ENCODE measurements at regions not wholly inside any gene's neighbourhood (a gene's known extent, or its start where the extent isn't known, plus 50 kb on each side); places are given as distances from the start of the nearest gene placed in this dataset.

DNA sequence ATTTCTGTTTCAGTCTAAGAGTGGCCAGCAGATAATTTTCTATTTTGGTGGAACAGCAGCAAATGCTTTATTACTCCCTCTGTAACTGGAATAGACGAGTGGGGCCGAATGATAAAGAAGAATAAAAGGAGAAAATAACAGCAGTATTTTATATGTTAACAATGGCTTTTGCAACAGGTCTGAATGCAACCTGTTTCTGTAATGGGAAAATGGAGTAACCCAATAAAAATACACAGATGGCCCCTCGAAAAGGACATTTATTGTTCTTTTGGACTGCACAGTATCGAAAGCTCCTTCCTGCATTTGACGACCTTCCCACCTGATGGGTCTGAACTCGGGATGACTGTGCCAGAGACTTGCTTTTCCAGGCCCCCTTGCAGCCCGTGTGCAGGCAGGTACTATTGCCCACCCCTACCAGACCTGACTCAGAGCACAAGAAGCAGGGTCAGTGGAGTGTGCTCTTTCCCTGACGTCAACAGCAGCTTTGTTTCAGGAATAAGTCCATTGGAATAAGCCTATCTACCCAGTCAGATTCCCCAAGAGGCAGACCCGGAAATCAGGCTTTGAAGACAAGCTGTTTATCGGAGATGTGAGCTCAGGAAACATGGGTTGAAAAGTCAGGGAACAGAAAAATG, 306.5 kb upstream of the NEBL start:
- DNase-seq (ENCODE audit: low spot score) = no peak

DNA sequence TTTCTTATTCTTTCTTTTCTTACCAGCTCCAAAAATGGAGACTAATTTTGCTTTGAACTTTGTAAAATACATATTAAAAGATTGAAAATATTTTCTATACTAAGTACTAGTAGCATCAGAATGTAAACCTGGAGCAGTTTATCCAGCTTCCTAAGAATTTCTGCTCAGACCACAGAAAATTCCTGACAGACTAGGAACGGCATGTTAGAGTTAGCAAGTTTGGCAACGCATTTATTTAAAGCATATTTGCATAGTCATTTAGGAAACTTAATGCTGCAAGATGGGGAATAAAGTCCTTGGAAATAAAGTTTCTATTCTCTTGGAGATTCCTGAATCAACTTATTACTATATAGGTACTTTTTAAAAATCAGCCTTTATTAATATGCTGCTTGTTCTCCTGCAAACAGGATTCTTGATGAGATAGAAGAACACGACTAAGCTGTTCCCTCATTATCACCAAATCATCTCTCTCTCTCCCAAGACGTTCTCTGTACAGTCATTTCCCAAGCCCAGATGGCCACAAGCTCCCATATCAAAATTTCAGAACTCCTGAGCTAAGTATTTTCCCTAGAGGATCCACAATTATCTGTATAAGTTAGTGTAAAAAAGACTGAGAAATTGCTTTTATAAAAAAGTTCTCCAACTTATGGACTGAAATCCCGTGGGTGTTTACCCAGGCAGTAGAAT, 305.8 kb upstream of the NEBL start:
- no peak for DNase-seq (ENCODE audit: low spot score)

DNA sequence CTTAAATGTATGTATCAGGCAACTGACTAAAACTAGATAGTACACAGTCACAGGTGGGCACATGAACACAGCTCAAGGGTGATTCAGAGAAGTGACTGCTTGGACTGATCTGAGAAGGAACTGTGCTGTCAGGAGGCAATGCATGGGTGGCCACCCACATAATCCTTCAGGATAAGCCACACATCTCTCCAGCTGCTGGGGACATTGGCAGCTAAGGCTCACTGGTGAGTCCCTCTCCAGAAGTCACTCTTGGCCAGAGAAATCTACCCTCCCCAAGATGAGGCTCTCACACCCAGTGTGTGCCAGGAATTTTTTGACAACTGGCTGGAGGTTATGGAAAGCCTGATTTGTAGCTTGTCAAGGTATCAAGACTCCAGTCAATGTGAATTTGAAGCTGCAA, 302.4 kb upstream of the NEBL start:
- no peak for DNase-seq (ENCODE audit: low spot score)

DNA sequence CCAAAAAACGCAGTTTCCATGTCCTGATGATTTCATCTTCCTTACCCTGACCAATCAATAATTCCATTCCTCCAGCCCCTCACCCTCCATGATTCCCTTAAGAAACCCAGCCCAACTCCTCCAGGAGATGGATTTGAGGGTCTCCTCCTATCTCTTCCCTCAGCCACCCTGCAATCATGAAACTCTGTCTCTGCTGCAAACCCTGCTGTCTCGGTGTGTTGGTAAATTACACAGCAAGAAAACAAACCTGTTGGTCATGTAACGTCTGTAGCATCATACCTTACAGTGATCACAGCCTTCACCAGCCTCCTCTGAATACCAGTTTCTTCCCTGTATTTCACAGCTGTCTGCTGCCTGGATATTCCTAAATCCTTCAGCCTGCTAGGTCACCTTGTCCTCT, 300.7 kb upstream of the NEBL start:
- DNase-seq (ENCODE audit: low spot score) = no peak

DNA sequence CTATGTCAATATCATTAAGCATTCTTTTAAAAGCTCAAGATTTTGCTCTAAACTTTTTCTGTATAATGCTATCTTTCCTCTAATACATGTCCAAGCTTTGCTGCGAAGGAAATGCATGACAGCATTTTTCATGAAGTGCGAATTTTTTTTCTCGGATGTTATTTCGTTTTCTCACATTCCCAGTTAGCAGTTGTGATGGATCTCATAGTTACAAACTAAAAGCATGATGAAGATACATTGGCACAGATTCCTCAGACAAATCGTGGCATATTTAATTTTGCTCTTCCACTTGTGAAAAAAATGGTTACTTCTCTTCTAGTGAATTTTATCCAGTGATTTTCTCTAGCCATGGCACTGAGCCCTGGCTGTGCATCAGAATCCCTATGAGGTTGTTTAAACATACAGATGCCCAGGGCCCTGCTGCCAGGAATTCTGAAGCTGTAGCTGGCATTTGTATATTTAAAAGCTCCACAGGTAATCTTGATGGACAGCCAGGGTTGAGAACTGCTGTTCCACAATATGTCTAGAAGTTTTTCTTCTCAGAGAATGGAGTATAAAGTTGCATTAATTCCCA, 299.8 kb upstream of the NEBL start:
- no peak for DNase-seq (ENCODE audit: low spot score)

DNA sequence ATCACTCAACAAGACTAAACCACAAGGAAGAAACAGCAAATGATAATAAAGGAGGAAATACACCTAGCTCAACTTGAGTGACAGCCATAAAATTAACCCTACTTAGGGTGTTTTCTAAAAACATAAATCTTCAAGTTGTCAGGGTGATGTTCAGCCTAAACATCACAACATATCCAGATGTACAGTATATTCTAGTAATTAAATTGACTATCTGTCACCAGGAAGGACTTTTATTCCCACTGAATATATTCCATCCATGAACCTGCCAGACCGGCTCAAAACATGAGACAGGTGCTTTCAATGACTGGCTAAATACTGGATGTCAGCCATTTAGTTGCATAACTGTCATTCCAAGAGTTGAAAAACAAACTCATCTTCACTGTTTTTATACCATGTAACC, 298.1 kb upstream of the NEBL start:
- DNase-seq (ENCODE audit: low spot score) = no peak

DNA sequence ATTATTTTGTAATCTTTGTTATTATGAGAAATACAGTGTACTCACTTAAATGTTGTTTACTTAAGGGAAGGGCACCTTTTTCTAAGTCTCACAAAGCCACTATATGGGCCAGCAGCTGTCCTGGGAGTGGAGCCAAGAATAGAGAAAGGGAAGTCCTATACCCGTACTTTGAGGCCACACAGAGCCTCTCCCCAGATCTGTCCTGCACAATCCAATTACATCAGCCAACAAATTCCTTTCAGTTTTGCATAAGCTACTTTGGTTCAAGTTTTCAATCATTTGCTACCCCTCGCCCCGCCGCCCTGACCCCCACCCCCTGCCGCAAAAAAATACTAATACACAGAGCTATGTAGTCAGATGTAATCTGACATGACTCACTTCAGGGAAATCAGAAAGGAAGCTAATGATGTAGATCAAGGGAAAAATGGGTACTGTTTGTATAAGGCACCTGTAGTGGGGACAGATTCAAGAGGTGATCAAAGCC, 297.4 kb upstream of the NEBL start:
- no peak for DNase-seq (ENCODE audit: low spot score)

DNA sequence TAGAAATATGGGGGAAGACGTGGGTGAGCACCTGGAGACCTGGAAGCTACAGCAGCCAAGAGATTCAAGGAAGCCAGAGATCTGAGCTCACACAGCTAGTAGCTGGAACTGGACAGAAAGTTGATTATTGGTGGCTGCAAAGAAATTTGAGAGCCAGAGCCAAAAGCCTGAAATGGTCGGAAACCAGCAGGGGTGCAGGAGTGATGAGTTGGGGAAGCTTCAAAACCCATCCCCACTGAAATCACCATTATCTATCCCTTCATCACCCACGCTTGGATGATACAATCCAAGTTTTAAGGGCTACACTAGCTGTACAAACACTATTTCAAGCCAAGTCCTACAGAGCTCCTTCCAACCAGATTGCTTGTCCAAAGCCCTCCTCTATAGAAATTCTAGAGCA, 296.1 kb upstream of the NEBL start:
- DNase-seq (ENCODE audit: low spot score) = no peak

DNA sequence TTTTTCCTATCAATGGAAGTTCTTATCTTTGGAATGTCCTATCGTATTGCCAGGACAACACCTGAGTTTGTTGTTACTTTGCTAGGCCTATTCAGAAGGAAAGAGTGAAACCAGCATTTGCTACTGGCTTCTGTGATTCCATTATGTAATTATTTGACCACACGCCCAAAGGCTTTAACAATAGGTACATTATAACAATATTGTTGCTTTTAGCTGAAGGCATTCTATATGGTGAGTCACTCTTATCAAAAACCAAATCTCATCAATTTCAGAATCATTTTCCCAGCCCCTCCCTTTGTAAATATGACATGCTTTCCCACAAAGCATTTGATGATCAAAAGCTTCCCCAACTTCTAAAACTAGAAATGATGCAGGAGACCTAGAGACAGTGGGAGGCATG, 294.4 kb upstream of the NEBL start:
- DNase-seq (ENCODE audit: low spot score) = no peak

DNA sequence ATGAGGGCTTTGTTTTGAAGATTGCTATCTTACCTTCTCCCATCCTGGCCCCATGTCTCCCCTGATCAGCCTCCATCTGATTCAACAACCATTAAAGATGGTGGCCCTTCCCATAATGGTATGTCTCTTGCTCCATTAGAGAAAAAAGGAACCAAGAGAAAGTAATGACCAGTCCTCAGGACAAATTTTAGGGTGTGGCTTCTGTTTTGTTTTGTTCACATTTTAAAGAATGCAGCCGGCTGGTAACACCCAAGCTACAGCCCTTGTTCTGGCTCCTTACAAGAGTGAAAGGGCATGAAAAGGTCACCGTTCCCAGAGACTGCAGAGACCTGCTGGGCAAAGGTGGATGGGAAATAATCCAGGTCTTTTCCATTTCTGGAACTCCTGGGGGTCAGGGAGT, 287.9 kb upstream of the NEBL start:
- DNase-seq (ENCODE audit: low spot score) = no peak

DNA sequence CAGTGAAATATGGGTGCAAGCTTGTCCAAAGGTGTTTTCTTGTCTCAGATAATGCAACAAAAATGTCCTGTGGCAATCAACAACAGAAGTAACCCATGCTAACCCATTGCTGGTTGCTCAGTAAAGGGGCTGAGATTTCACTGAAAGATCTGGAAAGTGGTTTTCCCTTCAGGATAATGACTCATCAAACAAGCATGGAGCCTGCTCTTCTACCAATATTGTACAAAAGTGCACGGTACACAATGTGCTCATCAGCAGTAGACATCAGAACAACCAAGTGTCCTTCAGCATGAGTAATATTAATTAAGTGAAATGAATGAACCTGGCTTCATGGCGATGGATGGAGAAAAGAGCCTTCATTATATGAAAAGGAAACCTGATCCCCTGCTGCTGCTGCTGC, 287.1 kb upstream of the NEBL start:
- no peak for DNase-seq (ENCODE audit: low spot score)

DNA sequence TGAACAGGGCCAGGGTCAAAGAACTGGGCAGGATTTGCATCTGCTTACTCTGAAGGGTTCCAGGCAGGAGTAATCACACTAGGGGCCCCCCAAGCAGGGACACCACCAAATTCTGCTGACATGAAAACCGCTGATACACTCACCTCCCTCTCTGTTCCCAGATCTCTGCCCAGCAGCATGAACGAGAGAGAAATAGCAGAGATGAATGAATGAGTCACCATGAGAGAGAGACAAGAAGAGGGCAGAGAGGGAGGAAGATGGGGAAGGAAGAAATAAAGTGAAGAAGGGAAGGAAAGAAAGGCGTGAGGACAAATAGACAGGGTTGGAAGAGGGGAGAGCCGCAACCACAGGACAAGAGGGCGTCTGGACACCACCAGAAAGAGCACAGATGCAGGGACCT, 285.9 kb upstream of the NEBL start:
- DNase-seq (ENCODE audit: low spot score) = no peak

DNA sequence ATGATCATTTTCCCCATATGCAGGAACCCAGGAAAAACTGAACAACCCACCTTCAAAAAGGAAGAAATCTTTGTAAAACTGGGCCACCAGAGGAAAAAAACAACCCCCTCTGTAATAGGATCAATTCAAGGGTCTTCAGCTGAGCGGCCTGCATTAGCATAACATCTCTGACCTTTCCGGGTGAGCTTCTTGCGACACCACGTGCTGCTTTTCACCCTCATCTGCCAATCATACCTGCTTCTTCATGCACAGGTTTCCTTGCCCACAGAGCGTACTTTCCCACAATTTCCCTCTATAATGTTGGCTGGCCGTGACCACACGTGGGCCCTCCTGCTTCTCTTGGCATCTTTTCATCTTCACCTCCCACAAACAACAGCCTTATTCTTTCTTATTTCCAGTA, 284.3 kb upstream of the NEBL start:
- DNase-seq (ENCODE audit: low spot score) = no peak

DNA sequence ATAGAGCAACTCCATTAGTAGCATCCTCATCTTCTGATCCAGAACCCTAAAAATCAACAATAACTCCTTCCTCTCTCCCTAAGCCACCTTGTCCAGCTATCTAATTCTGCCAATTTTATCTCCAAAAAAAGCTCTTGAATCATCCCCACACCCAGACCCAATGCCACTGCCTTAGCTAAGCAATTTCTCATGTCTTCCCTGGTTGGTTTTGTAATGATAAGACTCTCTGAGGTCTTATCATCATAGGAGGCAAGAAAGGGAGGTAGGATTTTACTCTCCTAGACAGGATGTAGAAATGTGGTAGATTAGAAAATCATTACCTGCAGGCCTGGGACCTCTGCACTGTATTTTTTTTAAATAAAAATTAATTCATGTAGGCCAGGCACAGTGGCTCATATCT, 283.5 kb upstream of the NEBL start:
- no peak for DNase-seq (ENCODE audit: low spot score)

DNA sequence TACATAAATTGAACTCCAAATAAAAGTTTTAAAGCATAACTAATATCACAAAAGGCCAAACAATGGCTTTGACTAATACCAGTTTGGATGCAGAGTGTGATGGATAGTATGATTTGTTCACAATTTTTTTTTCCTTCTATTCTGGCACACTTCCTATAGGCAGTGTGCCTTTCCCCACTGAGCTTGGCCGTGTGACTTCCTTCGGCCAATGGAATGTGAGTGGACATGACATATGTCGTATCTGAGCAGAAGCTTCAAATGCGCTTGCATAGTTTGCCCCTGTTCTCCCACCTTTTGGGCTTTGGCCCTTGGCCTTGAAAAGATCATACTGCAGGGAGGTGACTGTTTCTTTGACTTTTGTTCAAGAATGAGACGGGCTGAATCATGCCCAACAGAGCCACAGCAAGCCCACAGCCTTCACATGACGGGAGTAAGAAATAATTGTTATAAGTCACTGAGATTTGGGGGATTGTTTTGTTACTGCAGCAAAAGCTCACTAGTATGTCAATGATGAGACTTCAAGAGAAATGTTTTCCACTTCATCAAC, 279.9 kb upstream of the NEBL start:
- no peak for DNase-seq (ENCODE audit: low spot score)

DNA sequence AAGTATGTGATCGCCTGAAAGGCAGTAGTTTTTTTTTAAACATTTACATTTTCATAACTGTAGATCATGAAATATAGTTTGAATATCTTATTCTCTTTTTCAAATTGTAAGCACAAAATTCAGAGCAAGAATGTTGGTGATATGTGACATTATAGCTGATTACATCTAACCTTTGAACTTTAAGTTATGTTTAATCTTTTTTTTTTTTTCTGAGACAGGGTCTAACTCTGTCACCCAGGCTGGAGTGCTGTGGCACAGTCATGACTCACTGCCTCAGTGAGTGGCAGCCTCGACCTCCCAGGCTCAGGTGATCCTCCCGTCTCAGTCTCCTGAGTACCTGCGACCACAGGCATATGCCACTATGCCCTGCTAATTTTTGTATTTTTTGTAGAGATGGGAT, 278.7 kb upstream of the NEBL start:
- no peak for DNase-seq (ENCODE audit: low spot score)

DNA sequence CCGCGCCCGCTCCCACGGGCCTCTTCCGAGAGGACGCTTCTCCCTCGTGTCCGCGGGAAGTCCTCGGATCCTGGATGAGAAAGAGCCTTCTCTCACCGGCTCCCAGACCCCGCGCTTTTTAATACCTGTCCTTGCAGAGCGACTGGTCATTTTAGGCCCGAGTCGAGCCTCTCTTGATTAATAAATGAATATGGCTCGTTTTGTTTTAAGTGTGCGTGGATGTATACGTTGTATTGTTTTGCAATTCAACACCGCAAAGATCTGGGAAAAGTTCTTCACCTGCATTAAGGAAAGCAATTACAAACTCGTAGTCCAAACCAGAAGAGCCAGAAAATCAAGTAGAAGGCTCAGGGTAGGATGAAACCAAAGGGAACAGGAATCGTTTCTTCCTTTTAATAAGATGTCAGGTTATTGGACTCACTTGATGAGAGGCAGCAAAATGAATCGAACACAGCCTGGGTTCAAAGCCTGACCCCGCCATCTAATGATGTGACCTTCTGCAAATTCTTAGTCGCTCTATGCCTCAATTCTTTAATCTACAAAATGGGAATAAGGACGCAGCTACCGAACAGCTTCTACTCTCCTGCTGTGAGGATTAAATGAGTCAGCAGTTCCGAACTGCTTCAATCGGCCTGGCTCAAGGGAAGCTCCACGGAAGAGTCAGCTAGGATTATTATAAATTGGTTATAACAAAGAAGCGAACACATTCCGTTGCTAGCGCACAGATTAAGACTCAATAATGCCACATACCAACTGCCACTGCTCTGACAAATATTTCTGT, 277.8 kb upstream of the NEBL start:
- DNase-seq (ENCODE audit: low spot score) = peak; percentile 51

DNA sequence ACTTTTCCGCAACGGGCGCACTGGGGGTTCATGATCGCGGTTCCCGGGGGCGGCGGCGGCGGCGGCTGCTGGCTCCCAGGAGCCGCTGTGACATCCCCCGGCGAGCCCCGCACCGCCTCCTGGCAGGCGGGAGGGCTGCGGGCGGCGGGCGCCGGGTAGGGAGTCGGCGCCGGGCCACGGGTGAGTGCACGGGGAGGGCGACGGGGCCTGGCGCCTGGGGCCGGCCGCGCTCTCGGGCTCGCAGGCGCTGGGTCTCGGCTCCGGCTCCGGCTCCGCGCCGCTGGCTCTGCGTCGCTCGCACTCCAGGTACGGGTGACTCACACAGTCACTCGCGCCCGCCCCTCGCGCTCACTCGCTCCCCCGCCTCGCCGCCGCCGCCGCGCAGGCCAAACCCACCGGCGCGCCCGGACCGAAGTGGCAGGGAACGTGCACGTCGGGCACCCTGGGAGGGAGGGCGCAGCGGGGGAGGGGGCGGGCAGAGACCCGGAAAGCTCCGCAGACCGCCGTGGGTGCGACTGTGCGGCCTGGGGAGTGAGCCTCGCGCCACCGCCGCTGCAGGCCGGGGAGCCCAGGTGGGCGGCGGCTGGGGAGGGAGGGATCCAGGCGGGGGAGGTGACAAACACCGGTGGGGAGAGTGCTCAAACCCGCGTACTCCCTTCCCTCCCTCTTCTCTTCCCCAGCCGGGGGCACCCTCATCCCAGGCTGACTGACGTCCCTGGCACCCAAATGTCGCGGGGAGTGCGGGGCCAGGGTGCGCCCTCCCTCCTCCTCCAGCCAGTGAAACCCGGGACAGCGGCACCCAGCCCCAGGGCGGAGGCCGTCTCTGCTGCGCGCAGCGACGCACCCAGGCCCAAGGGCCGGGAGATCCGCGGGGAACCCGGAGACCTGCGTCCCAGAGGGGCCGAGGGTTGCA, 276.9 kb upstream of the NEBL start:
- peak; percentile 77 for DNase-seq (ENCODE audit: low spot score)

DNA sequence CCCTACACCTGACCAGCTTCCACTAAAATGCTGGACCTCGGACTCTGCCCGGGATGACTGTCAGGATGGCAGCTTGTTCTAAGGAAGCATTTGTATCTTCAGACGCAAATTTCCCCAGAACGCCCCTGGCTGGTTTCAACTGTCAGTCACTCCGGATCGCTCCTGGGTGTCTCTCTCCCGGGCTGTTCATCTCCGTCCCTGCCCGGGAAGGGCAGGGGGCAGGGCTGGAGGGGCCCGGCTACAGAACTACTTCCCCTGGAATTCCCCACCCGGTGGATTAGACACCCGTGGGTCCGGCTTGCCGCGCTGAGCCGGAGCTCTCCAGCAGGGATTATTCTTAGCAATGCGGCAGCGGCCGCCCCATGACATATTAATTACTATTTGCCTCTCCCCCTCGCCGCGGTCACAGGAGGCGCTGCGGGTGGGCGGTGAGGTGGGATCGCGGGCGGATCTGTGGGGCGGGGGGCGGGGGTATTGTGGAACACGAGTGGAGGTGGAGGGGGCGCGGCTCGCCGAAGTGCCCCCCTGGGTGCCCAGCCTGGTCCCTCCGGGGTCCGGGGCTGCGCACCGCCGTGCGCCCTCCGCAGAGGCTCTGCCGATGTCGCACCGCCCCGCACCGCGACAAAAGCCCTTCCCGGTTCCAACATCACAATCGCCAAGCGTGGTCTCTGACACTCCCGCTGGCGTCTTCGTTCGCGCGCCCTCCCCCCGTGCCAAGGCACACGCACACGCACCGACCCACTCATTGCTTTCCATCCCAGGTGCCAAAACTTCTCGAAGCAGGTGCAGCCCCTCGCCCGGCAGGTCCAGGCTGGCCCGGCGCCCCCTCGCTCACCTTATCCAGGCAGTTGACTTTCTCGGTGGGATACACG, 276.1 kb upstream of the NEBL start:
- DNase-seq (ENCODE audit: low spot score) = peak; percentile 71

DNA sequence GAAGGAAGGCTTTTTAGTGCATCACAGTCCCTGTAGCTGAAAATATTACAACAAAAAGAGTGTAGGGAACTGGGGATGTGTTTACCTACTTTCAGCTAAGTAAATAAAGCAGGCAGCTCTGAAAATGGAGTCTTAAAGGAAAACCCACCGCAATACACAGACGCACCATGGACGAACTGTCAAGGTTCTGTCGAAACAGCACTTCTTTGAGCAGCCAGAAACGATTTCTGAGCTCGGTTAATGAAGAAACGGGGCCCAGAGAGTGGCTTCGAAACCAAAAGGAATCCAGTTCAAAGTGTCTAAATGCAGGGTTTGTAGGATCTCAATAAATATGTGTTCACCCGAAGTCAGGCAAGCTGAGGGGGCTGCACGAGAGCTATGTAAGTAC, 275.4 kb upstream of the NEBL start:
- no peak for DNase-seq (ENCODE audit: low spot score)
